DOHH2 (cell line): ENCODE measurements at regions not wholly inside any gene's neighbourhood (a gene's known extent, or its start where the extent isn't known, plus 50 kb on each side); places are given as distances from the start of the nearest gene placed in this dataset.

Source experiments
- CTCF ChIP-seq: fragments of 200-600 bp; sonication (generic); IDR thresholded peaks from one replicate; pipeline ENCODE4 v1.5.1; 2014; ENCODE audit warnings: antibody characterized with exemption, mild to moderate bottlenecking, low read depth, low read length; ENCODE audit not compliant: poor library complexity, severe bottlenecking
- EZH2phosphoT487 ChIP-seq: fragments of 200-600 bp; sonication (generic); IDR thresholded peaks from 2 replicates; pipeline ENCODE4 v1.6.1; 2017; ENCODE audit warnings: borderline replicate concordance, mild to moderate bottlenecking, antibody characterized with exemption, low read length, moderate library complexity, mixed read lengths

GRCh38 chr7:15018981-15019380 is 116.4 kb upstream of the DGKB start:
- no peak for TF ChIP-seq CTCF
- no peak for TF ChIP-seq EZH2phosphoT487
